Cardiac muscle cell (in vitro differentiated cells and primary cell): ENCODE measurements at regions not wholly inside any gene's neighbourhood (a gene's known extent, or its start where the extent isn't known, plus 50 kb on each side); places are given as distances from the start of the nearest gene placed in this dataset.

Experiments used
- DNase-seq, 2 donors: peaks; one replicate each; pipeline versions ENCODE4 v3.0.0 to v3.0.0-alpha.2; 2010 to 2017; ENCODE audit warnings: low read depth in 1 of 2, low spot score in 1 of 2
- H3K27ac ChIP-seq: fragments of 200-600 bp; sonication (generic); 2 replicates; pipeline ENCODE4 v1.5.1; 2016
- H3K27me3 ChIP-seq: fragments of 200-600 bp; sonication (generic); 2 replicates; pipeline ENCODE4 v1.6.0; 2016; ENCODE audit warnings: control low read depth
- H3K36me3 ChIP-seq: fragments of 200-600 bp; sonication (generic); 2 replicates; pipeline ENCODE4 v1.5.1; 2016; ENCODE audit warnings: control low read depth
- H3K4me1 ChIP-seq: fragments of 200-600 bp; sonication (generic); 2 replicates; pipeline ENCODE4 v1.8.1; 2017; ENCODE audit warnings: low read depth, mild to moderate bottlenecking, mixed run types
- H3K4me3 ChIP-seq: fragments of 200-600 bp; sonication (generic); 2 replicates; pipeline ENCODE4 v1.5.1; 2016; ENCODE audit warnings: mild to moderate bottlenecking
- H3K9me3 ChIP-seq: fragments of 200-600 bp; sonication (generic); 2 replicates; pipeline ENCODE4 v1.5.1; 2017; ENCODE audit warnings: low read depth, mild to moderate bottlenecking, control low read depth
- CTCF ChIP-seq: IDR thresholded peaks from 2 replicates; pipeline ENCODE4 v1.5.1; 2012; ENCODE audit warnings: low read depth, mild to moderate bottlenecking, low read length

- Histone ChIP-seq H3K9me3 (no peaks in the 10 kb centered on the region), H3K4me3 (no peak overlapping the region), H3K27me3 (no peaks in the 10 kb centered on the region), H3K4me1 (no peaks in the 10 kb centered on the region), H3K27ac (no peak overlapping the region), H3K36me3 (no peaks in the 10 kb centered on the region)
- no peak for TF ChIP-seq CTCF
- no peak for DNase-seq
Measured at GRCh38 chr14:65922142-65922541, 509.6 kb downstream of the FUT8 start.

- Histone ChIP-seq H3K36me3 (no peaks in the 10 kb centered on the region), H3K4me1 (peaks cover 2% of the 10 kb centered on the region), H3K9me3 (no peaks in the 10 kb centered on the region), H3K27me3 (no peaks in the 10 kb centered on the region), H3K27ac (no peak overlapping the region), H3K4me3 (no peak overlapping the region)
- TF ChIP-seq CTCF = no peak
- no peak for DNase-seq
Measured at GRCh38 chr14:65926504-65926903, 514.0 kb downstream of the FUT8 start.

GRCh38 chr14:65926935-65927700 lies 514.6 kb downstream of the FUT8 start:
- no peak for TF ChIP-seq CTCF
- H3K4me1 ChIP-seq = peaks cover 2% of the 10 kb centered on the region
- no peak overlapping the region for H3K27ac ChIP-seq
- H3K4me3 ChIP-seq = no peak overlapping the region
- no peaks in the 10 kb centered on the region for H3K9me3 ChIP-seq
- DNase-seq = no peak
- H3K27me3 ChIP-seq = no peaks in the 10 kb centered on the region
- H3K36me3 ChIP-seq = no peaks in the 10 kb centered on the region

- Histone ChIP-seq H3K4me3 (no peak overlapping the region), H3K4me1 (peaks cover 2% of the 10 kb centered on the region), H3K36me3 (no peaks in the 10 kb centered on the region), H3K9me3 (no peaks in the 10 kb centered on the region), H3K27ac (no peak overlapping the region), H3K27me3 (no peaks in the 10 kb centered on the region)
- DNase-seq = no peak
- TF ChIP-seq CTCF = no peak
Measured at GRCh38 chr14:65927931-65928356, 515.4 kb downstream of the FUT8 start.

GRCh38 chr14:65928995-65929394 lies 516.5 kb downstream of the FUT8 start:
- Histone ChIP-seq H3K9me3 (no peaks in the 10 kb centered on the region), H3K4me1 (peaks cover 2% of the 10 kb centered on the region), H3K27ac (no peak overlapping the region), H3K27me3 (no peaks in the 10 kb centered on the region), H3K36me3 (no peaks in the 10 kb centered on the region), H3K4me3 (no peak overlapping the region)
- TF ChIP-seq CTCF = no peak
- no peak for DNase-seq
